ENCODE measurements at regions not wholly inside any gene's neighbourhood (a gene's known extent, or its start where the extent isn't known, plus 50 kb on each side); places are given as distances from the start of the nearest gene placed in this dataset.

GRCh38 chr3:148318240-148318639, 379.5 kb upstream of the AGTR1 start:
- H3K4me1 ChIP-seq (ENCODE audit: control insufficient read depth, insufficient read depth, low read length, poor library complexity, severe bottlenecking) = no peaks in the 10 kb centered on the region
- H3K27ac ChIP-seq (ENCODE audit: low read depth, low read length, severe bottlenecking) = no peak overlapping the region
- H3K4me3 ChIP-seq (ENCODE audit: extremely low read depth, insufficient read depth, low read length, poor library complexity, severe bottlenecking) = no peak overlapping the region
- H3K36me3 ChIP-seq (ENCODE audit: control insufficient read depth, insufficient read depth, low read length) = no peaks in the 10 kb centered on the region
- H3K9me3 ChIP-seq (ENCODE audit: control insufficient read depth, low read length) = no peaks in the 10 kb centered on the region
- WGBS, 2 experiments (ENCODE audit: insufficient coverage in 2 of 2) = 83 to 87% methylated on average over 3 of the region's 3 CpGs

GRCh38 chr3:148319161-148319915, 378.4 kb upstream of the AGTR1 start:
- H3K36me3 ChIP-seq (ENCODE audit: control insufficient read depth, insufficient read depth, low read length) = no peaks in the 10 kb centered on the region
- WGBS, 2 experiments (ENCODE audit: insufficient coverage in 2 of 2) = 78 to 81% methylated on average over 2 of the region's 7 CpGs
- H3K27ac ChIP-seq (ENCODE audit: low read depth, low read length, severe bottlenecking) = no peak overlapping the region
- H3K9me3 ChIP-seq (ENCODE audit: control insufficient read depth, low read length) = no peaks in the 10 kb centered on the region
- no peaks in the 10 kb centered on the region for H3K4me1 ChIP-seq (ENCODE audit: control insufficient read depth, insufficient read depth, low read length, poor library complexity, severe bottlenecking)
- H3K4me3 ChIP-seq (ENCODE audit: extremely low read depth, insufficient read depth, low read length, poor library complexity, severe bottlenecking) = no peak overlapping the region

GRCh38 chr3:148319960-148320359, 377.7 kb upstream of the AGTR1 start:
- Histone ChIP-seq H3K27ac (ENCODE audit: low read depth, low read length, severe bottlenecking) (no peak overlapping the region), H3K4me3 (ENCODE audit: extremely low read depth, insufficient read depth, low read length, poor library complexity, severe bottlenecking) (no peak overlapping the region), H3K9me3 (ENCODE audit: control insufficient read depth, low read length) (no peaks in the 10 kb centered on the region), H3K36me3 (ENCODE audit: control insufficient read depth, insufficient read depth, low read length) (no peaks in the 10 kb centered on the region), H3K4me1 (ENCODE audit: control insufficient read depth, insufficient read depth, low read length, poor library complexity, severe bottlenecking) (no peaks in the 10 kb centered on the region)
- no CpG with 5 or more reads among the region's 2 CpGs for WGBS, 2 experiments (ENCODE audit: insufficient coverage in 2 of 2)

- 78 to 88% methylated on average over 1 to 3 of the region's 4 CpGs for WGBS, 2 experiments (ENCODE audit: insufficient coverage in 2 of 2)
- H3K4me1 ChIP-seq (ENCODE audit: control insufficient read depth, insufficient read depth, low read length, poor library complexity, severe bottlenecking) = no peaks in the 10 kb centered on the region
- no peak overlapping the region for H3K27ac ChIP-seq (ENCODE audit: low read depth, low read length, severe bottlenecking)
- no peaks in the 10 kb centered on the region for H3K9me3 ChIP-seq (ENCODE audit: control insufficient read depth, low read length)
- H3K36me3 ChIP-seq (ENCODE audit: control insufficient read depth, insufficient read depth, low read length) = no peaks in the 10 kb centered on the region
- H3K4me3 ChIP-seq (ENCODE audit: extremely low read depth, insufficient read depth, low read length, poor library complexity, severe bottlenecking) = no peak overlapping the region
Measured at GRCh38 chr3:148329481-148330235, 368.0 kb upstream of the AGTR1 start.

GRCh38 chr3:148330542-148330941, 367.2 kb upstream of the AGTR1 start:
- no peak overlapping the region for H3K4me3 ChIP-seq (ENCODE audit: extremely low read depth, insufficient read depth, low read length, poor library complexity, severe bottlenecking)
- no peak overlapping the region for H3K27ac ChIP-seq (ENCODE audit: low read depth, low read length, severe bottlenecking)

GRCh38 chr3:148331081-148331846, 366.4 kb upstream of the AGTR1 start:
- WGBS, 2 experiments (ENCODE audit: insufficient coverage in 2 of 2) = no CpG with 5 or more reads among the region's 1 CpG
- Histone ChIP-seq H3K4me3 (ENCODE audit: extremely low read depth, insufficient read depth, low read length, poor library complexity, severe bottlenecking) (no peak overlapping the region), H3K36me3 (ENCODE audit: control insufficient read depth, insufficient read depth, low read length) (no peaks in the 10 kb centered on the region), H3K4me1 (ENCODE audit: control insufficient read depth, insufficient read depth, low read length, poor library complexity, severe bottlenecking) (no peaks in the 10 kb centered on the region), H3K9me3 (ENCODE audit: control insufficient read depth, low read length) (no peaks in the 10 kb centered on the region), H3K27ac (ENCODE audit: low read depth, low read length, severe bottlenecking) (no peak overlapping the region)

More at GRCh38 chr3:148330542-148330941, 367.2 kb upstream of the AGTR1 start:
- no peaks in the 10 kb centered on the region for H3K4me1 ChIP-seq (ENCODE audit: control insufficient read depth, insufficient read depth, low read length, poor library complexity, severe bottlenecking)
- H3K36me3 ChIP-seq (ENCODE audit: control insufficient read depth, insufficient read depth, low read length) = no peaks in the 10 kb centered on the region
- WGBS, 2 experiments (ENCODE audit: insufficient coverage in 2 of 2) = 75 to 92% methylated on average over 2 of the region's 4 CpGs
- H3K9me3 ChIP-seq (ENCODE audit: control insufficient read depth, low read length) = no peaks in the 10 kb centered on the region

GRCh38 chr3:148332509-148332908, 365.2 kb upstream of the AGTR1 start:
- 100% methylated on average over 1 of the region's 2 CpGs; no CpG with 5 or more reads in 1 of the 2 experiments for WGBS, 2 experiments (ENCODE audit: insufficient coverage in 2 of 2)
- no peak overlapping the region for H3K27ac ChIP-seq (ENCODE audit: low read depth, low read length, severe bottlenecking)
- no peaks in the 10 kb centered on the region for H3K4me1 ChIP-seq (ENCODE audit: control insufficient read depth, insufficient read depth, low read length, poor library complexity, severe bottlenecking)
- no peaks in the 10 kb centered on the region for H3K36me3 ChIP-seq (ENCODE audit: control insufficient read depth, insufficient read depth, low read length)
- no peak overlapping the region for H3K4me3 ChIP-seq (ENCODE audit: extremely low read depth, insufficient read depth, low read length, poor library complexity, severe bottlenecking)
- no peaks in the 10 kb centered on the region for H3K9me3 ChIP-seq (ENCODE audit: control insufficient read depth, low read length)

GRCh38 chr3:148333091-148333490, 364.6 kb upstream of the AGTR1 start:
- H3K27ac ChIP-seq (ENCODE audit: low read depth, low read length, severe bottlenecking) = no peak overlapping the region
- WGBS, 2 experiments (ENCODE audit: insufficient coverage in 2 of 2) = 54 to 66% methylated on average over 2 of the region's 3 CpGs

GRCh38 chr3:148335612-148336011, 362.1 kb upstream of the AGTR1 start:
- H3K9me3 ChIP-seq (ENCODE audit: control insufficient read depth, low read length) = no peaks in the 10 kb centered on the region
- no peaks in the 10 kb centered on the region for H3K4me1 ChIP-seq (ENCODE audit: control insufficient read depth, insufficient read depth, low read length, poor library complexity, severe bottlenecking)
- no peak overlapping the region for H3K4me3 ChIP-seq (ENCODE audit: extremely low read depth, insufficient read depth, low read length, poor library complexity, severe bottlenecking)
- H3K27ac ChIP-seq (ENCODE audit: low read depth, low read length, severe bottlenecking) = no peak overlapping the region
- WGBS, 2 experiments (ENCODE audit: insufficient coverage in 2 of 2) = no CpG with 5 or more reads among the region's 2 CpGs
- H3K36me3 ChIP-seq (ENCODE audit: control insufficient read depth, insufficient read depth, low read length) = no peaks in the 10 kb centered on the region

More at GRCh38 chr3:148333091-148333490, 364.6 kb upstream of the AGTR1 start:
- Histone ChIP-seq H3K4me3 (ENCODE audit: extremely low read depth, insufficient read depth, low read length, poor library complexity, severe bottlenecking) (no peak overlapping the region), H3K4me1 (ENCODE audit: control insufficient read depth, insufficient read depth, low read length, poor library complexity, severe bottlenecking) (no peaks in the 10 kb centered on the region), H3K9me3 (ENCODE audit: control insufficient read depth, low read length) (no peaks in the 10 kb centered on the region), H3K36me3 (ENCODE audit: control insufficient read depth, insufficient read depth, low read length) (no peaks in the 10 kb centered on the region)

GRCh38 chr3:148343416-148343815, 354.3 kb upstream of the AGTR1 start:
- no CpG with 5 or more reads among the region's 1 CpG for WGBS, 2 experiments (ENCODE audit: insufficient coverage in 2 of 2)
- H3K9me3 ChIP-seq (ENCODE audit: control insufficient read depth, low read length) = no peaks in the 10 kb centered on the region
- no peak overlapping the region for H3K4me3 ChIP-seq (ENCODE audit: extremely low read depth, insufficient read depth, low read length, poor library complexity, severe bottlenecking)
- no peaks in the 10 kb centered on the region for H3K4me1 ChIP-seq (ENCODE audit: control insufficient read depth, insufficient read depth, low read length, poor library complexity, severe bottlenecking)
- H3K36me3 ChIP-seq (ENCODE audit: control insufficient read depth, insufficient read depth, low read length) = no peaks in the 10 kb centered on the region
- no peak overlapping the region for H3K27ac ChIP-seq (ENCODE audit: low read depth, low read length, severe bottlenecking)

Data from mesodermal cell (in vitro differentiated cells).